Uterus (tissue), 2 donors: ENCODE measurements at regions not wholly inside any gene's neighbourhood (a gene's known extent, or its start where the extent isn't known, plus 50 kb on each side); places are given as distances from the start of the nearest gene placed in this dataset.

ENCODE experiments used
- CTCF ChIP-seq, 4 experiments: fragments of 200-600 bp in 2 of 4; fragments of 450-650 bp in 2 of 4; sonication (generic) in 2 of 4; IDR thresholded peaks; one replicate each; pipeline ENCODE4 v1.5.1; 2016 to 2019; ENCODE audit warnings: antibody characterized with exemption in 4 of 4, mild to moderate bottlenecking in 2 of 4, moderate library complexity in 1 of 4
- POLR2A ChIP-seq, 2 donors: fragments of 450-650 bp; IDR thresholded peaks; one replicate each; pipeline ENCODE4 v1.6.1; 2016; ENCODE audit warnings: antibody characterized with exemption in 2 of 2, mild to moderate bottlenecking in 1 of 2, moderate library complexity in 1 of 2

DNA sequence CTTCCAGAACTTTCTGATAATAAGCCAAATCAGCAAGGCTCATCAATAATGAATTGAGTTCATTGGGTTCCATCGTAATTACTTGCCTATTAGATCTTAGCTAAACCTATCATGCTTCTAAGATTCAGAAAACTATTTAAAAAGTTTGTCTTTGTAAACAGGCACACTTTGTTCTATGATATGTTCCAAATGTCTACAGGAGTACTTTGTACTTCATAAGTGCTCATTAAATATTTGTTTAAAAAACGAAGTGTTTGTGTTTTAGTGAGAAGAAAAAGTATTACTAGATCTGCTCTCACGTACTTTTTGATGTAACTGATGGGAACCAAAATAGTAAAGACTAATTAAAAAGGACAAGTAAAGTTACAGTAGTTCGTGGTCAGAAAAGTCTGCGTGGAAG, 172.8 kb upstream of the FLRT2 start:
- TF ChIP-seq CTCF (IDR thresholded peaks at IDR 0.05), result no peak
- TF ChIP-seq POLR2A (IDR thresholded peaks at IDR 0.05), result no peak
